CD4-positive, CD25-positive, alpha-beta regulatory T cell (primary cell): ENCODE measurements at regions not wholly inside any gene's neighbourhood (a gene's known extent, or its start where the extent isn't known, plus 50 kb on each side); places are given as distances from the start of the nearest gene placed in this dataset.

Experiments used
- ATAC-seq, 2 donors: fragments of 150-1000 bp; cut with Tn5 transposase; one replicate each; pipeline ENCODE4 v1.10.0; 2021; ENCODE audit warnings: low read depth in 2 of 2, moderate number of reproducible peaks in 2 of 2, moderate library complexity in 1 of 2
- DNase-seq, 3 donors: peaks; one replicate each; pipeline versions ENCODE4 v3.0.0 to v3.0.0-alpha.2; 2012 to 2022; ENCODE audit warnings: mixed read lengths in 1 of 3
- H3K27ac ChIP-seq: one replicate; pipeline ENCODE4 v1.7.0; 2013; ENCODE audit warnings: mild to moderate bottlenecking, low read length; ENCODE audit not compliant: insufficient read depth, poor library complexity, severe bottlenecking
- H3K27me3 ChIP-seq: one replicate; pipeline ENCODE4 v1.7.0; 2013; ENCODE audit warnings: low read length; ENCODE audit not compliant: control insufficient read depth, insufficient read depth
- H3K36me3 ChIP-seq: one replicate; pipeline ENCODE4 v1.7.0; 2013; ENCODE audit warnings: mild to moderate bottlenecking, low read length, moderate library complexity; ENCODE audit not compliant: control insufficient read depth, insufficient read depth
- H3K4me1 ChIP-seq: 2 replicates; pipeline ENCODE4 v1.7.0; 2013; ENCODE audit warnings: mild to moderate bottlenecking, low read length; ENCODE audit not compliant: insufficient read depth, control insufficient read depth, poor library complexity, severe bottlenecking
- H3K4me3 ChIP-seq: one replicate; pipeline ENCODE4 v1.7.0; 2013; ENCODE audit warnings: low read depth, mild to moderate bottlenecking, low read length, moderate library complexity
- H3K9me3 ChIP-seq, 2 experiments: 1 replicate in 1 of 2; 2 replicates in 1 of 2; pipeline ENCODE4 v1.7.0; 2013; ENCODE audit warnings: low read length in 2 of 2, mild to moderate bottlenecking in 1 of 2, moderate library complexity in 1 of 2; ENCODE audit not compliant: control insufficient read depth in 2 of 2
- H3K27ac Mint-ChIP-seq, 3 donors: one replicate each; pipeline ENCODE4 v1.8.0; 2020 to 2022; ENCODE audit warnings: mild to moderate bottlenecking in 3 of 3, mixed read lengths in 3 of 3, moderate library complexity in 2 of 3
- H3K27me3 Mint-ChIP-seq: one replicate; pipeline ENCODE4 v1.8.0; 2022; ENCODE audit warnings: mild to moderate bottlenecking, mixed read lengths
- H3K36me3 Mint-ChIP-seq: one replicate; pipeline ENCODE4 v1.8.0; 2020; ENCODE audit warnings: mixed read lengths
- H3K4me1 Mint-ChIP-seq, 4 donors: one replicate each; pipeline ENCODE4 v1.8.0; 2020 to 2022; ENCODE audit warnings: mixed read lengths in 4 of 4, mild to moderate bottlenecking in 1 of 4
- H3K4me3 Mint-ChIP-seq, 4 donors: one replicate each; pipeline ENCODE4 v1.8.0; 2020 to 2022; ENCODE audit warnings: mild to moderate bottlenecking in 4 of 4, mixed read lengths in 4 of 4, moderate library complexity in 3 of 4
- H3K9me3 Mint-ChIP-seq, 7 donors: one replicate each; pipeline ENCODE4 v1.8.0; 2020 to 2022; ENCODE audit warnings: mixed read lengths in 7 of 7, mild to moderate bottlenecking in 3 of 7, moderate library complexity in 2 of 7

GRCh38 chr4:64870558-64870957, 461.3 kb upstream of the TECRL start:
- Mint-ChIP-seq H3K4me1 (no peaks in the 10 kb centered on the region), H3K27ac (no peak overlapping the region), H3K9me3 (peaks cover 0 to 14% (median 4%) of the 10 kb centered on the region in 7 donors), H3K4me3 (no peak overlapping the region), H3K36me3 (no peaks in the 10 kb centered on the region), H3K27me3 (no peaks in the 10 kb centered on the region)
- no peaks in the 10 kb centered on the region for H3K36me3 ChIP-seq
- no peak overlapping the region for H3K27ac ChIP-seq
- ATAC-seq (no peak), DNase-seq (no peak)
- H3K27me3 ChIP-seq = no peaks in the 10 kb centered on the region
- H3K4me3 ChIP-seq = no peak overlapping the region
- H3K9me3 ChIP-seq = no peaks in the 10 kb centered on the region
- H3K4me1 ChIP-seq = no peaks in the 10 kb centered on the region

GRCh38 chr4:64857815-64858214, 448.6 kb upstream of the TECRL start:
- Histone ChIP-seq H3K27me3 (no peaks in the 10 kb centered on the region), H3K4me1 (no peaks in the 10 kb centered on the region), H3K36me3 (no peaks in the 10 kb centered on the region), H3K4me3 (no peak overlapping the region), H3K27ac (no peak overlapping the region), H3K9me3 (peaks cover 0 to 2% of the 10 kb centered on the region in 2 experiments)
- DNase-seq = no peak
- H3K36me3 Mint-ChIP-seq = no peaks in the 10 kb centered on the region
- no peak overlapping the region for H3K4me3 Mint-ChIP-seq
- no peak for ATAC-seq
- no peaks in the 10 kb centered on the region for H3K27me3 Mint-ChIP-seq
- no peaks in the 10 kb centered on the region for H3K4me1 Mint-ChIP-seq
- peaks cover 0 to 5% (median 0%) of the 10 kb centered on the region in 7 donors for H3K9me3 Mint-ChIP-seq
- no peak overlapping the region for H3K27ac Mint-ChIP-seq

- Mint-ChIP-seq H3K4me1 (no peaks in the 10 kb centered on the region), H3K4me3 (no peak overlapping the region), H3K9me3 (peaks cover 0 to 11% (median 0%) of the 10 kb centered on the region in 7 donors), H3K36me3 (no peaks in the 10 kb centered on the region), H3K27ac (no peak overlapping the region), H3K27me3 (no peaks in the 10 kb centered on the region)
- no peak for DNase-seq
- peaks cover 0 to 6% of the 10 kb centered on the region in 2 experiments for H3K9me3 ChIP-seq
- H3K36me3 ChIP-seq = no peaks in the 10 kb centered on the region
- H3K4me3 ChIP-seq = no peak overlapping the region
- no peak for ATAC-seq
- no peak overlapping the region for H3K27ac ChIP-seq
- no peaks in the 10 kb centered on the region for H3K4me1 ChIP-seq
- no peaks in the 10 kb centered on the region for H3K27me3 ChIP-seq
These were observed 447.9 kb upstream of the TECRL start for GRCh38 chr4:64857198-64857597.

GRCh38 chr4:64846417-64846816, 437.2 kb upstream of the TECRL start:
- Mint-ChIP-seq H3K4me3 (no peak overlapping the region), H3K27me3 (no peaks in the 10 kb centered on the region), H3K27ac (no peak overlapping the region), H3K9me3 (peaks cover 0 to 29% (median 6%) of the 10 kb centered on the region in 7 donors), H3K36me3 (no peaks in the 10 kb centered on the region), H3K4me1 (no peaks in the 10 kb centered on the region)
- H3K27me3 ChIP-seq = no peaks in the 10 kb centered on the region
- H3K4me1 ChIP-seq = no peaks in the 10 kb centered on the region
- no peak overlapping the region for H3K4me3 ChIP-seq
- ATAC-seq (no peak), DNase-seq (no peak)
- H3K9me3 ChIP-seq = peaks cover 0 to 7% of the 10 kb centered on the region in 2 experiments
- H3K27ac ChIP-seq = no peak overlapping the region
- no peaks in the 10 kb centered on the region for H3K36me3 ChIP-seq

GRCh38 chr4:64829749-64830148, 420.5 kb upstream of the TECRL start:
- Histone ChIP-seq H3K27ac (no peak overlapping the region), H3K4me3 (no peak overlapping the region), H3K36me3 (no peaks in the 10 kb centered on the region), H3K27me3 (no peaks in the 10 kb centered on the region), H3K9me3 (no peaks in the 10 kb centered on the region), H3K4me1 (no peaks in the 10 kb centered on the region)
- DNase-seq (no peak), ATAC-seq (no peak)
- Mint-ChIP-seq H3K27me3 (no peaks in the 10 kb centered on the region), H3K4me1 (no peaks in the 10 kb centered on the region), H3K9me3 (peaks cover 0 to 31% (median 7%) of the 10 kb centered on the region in 7 donors), H3K27ac (no peak overlapping the region), H3K4me3 (no peak overlapping the region), H3K36me3 (no peaks in the 10 kb centered on the region)

- ATAC-seq = no peak
- no peaks in the 10 kb centered on the region for H3K4me1 Mint-ChIP-seq
- Histone ChIP-seq H3K9me3 (no peaks in the 10 kb centered on the region), H3K36me3 (no peaks in the 10 kb centered on the region), H3K4me1 (no peaks in the 10 kb centered on the region), H3K4me3 (no peak overlapping the region), H3K27ac (no peak overlapping the region), H3K27me3 (no peaks in the 10 kb centered on the region)
- no peak for DNase-seq
- peaks cover 0 to 13% (median 4%) of the 10 kb centered on the region in 7 donors for H3K9me3 Mint-ChIP-seq
- H3K4me3 Mint-ChIP-seq = no peak overlapping the region
- no peaks in the 10 kb centered on the region for H3K27me3 Mint-ChIP-seq
- no peaks in the 10 kb centered on the region for H3K36me3 Mint-ChIP-seq
- H3K27ac Mint-ChIP-seq = no peak overlapping the region
These were observed 415.3 kb upstream of the TECRL start for GRCh38 chr4:64824591-64824990.

GRCh38 chr4:64822405-64822804, 413.2 kb upstream of the TECRL start:
- no peaks in the 10 kb centered on the region for H3K9me3 ChIP-seq
- Mint-ChIP-seq H3K4me3 (no peak overlapping the region), H3K36me3 (no peaks in the 10 kb centered on the region), H3K9me3 (peaks cover 0 to 16% (median 5%) of the 10 kb centered on the region in 7 donors), H3K27me3 (no peaks in the 10 kb centered on the region), H3K4me1 (no peaks in the 10 kb centered on the region), H3K27ac (no peak overlapping the region)
- no peaks in the 10 kb centered on the region for H3K27me3 ChIP-seq
- no peak for DNase-seq
- no peak for ATAC-seq
- H3K4me1 ChIP-seq = no peaks in the 10 kb centered on the region
- H3K27ac ChIP-seq = no peak overlapping the region
- no peaks in the 10 kb centered on the region for H3K36me3 ChIP-seq
- no peak overlapping the region for H3K4me3 ChIP-seq

- Histone ChIP-seq H3K27me3 (no peaks in the 10 kb centered on the region), H3K4me1 (no peaks in the 10 kb centered on the region), H3K36me3 (no peaks in the 10 kb centered on the region), H3K27ac (no peak overlapping the region), H3K9me3 (no peaks in the 10 kb centered on the region), H3K4me3 (no peak overlapping the region)
- Mint-ChIP-seq H3K4me1 (no peaks in the 10 kb centered on the region), H3K36me3 (no peaks in the 10 kb centered on the region), H3K27me3 (no peaks in the 10 kb centered on the region), H3K27ac (no peak overlapping the region), H3K4me3 (no peak overlapping the region), H3K9me3 (peaks cover 0 to 20% (median 5%) of the 10 kb centered on the region in 7 donors)
- ATAC-seq (no peak), DNase-seq (no peak)
These were observed 412.1 kb upstream of the TECRL start for GRCh38 chr4:64821219-64821976.
